Activated B cell treated with CpG ODN at 0.5 μM for 24 hours (primary cell): ENCODE measurements at regions not wholly inside any gene's neighbourhood (a gene's known extent, or its start where the extent isn't known, plus 50 kb on each side); places are given as distances from the start of the nearest gene placed in this dataset.
"Not testable (repeated sequence)": the region's sequence is repeated elsewhere in the genome, so short reads cannot be mapped to it uniquely, and the experiment has no call there.

Experiments used
- ATAC-seq: fragments of 200-7000 bp; cut with Tn5 transposase; one replicate; pipeline ENCODE4 v1.10.0; 2021; ENCODE audit warnings: low read depth, mild to moderate bottlenecking, moderate library complexity
- CTCF ChIA-PET: fragments of 350-600 bp; sonication (Branson Sonifier 250); formaldehyde crosslinking; loops from one replicate; lab custom pipeline; 2021; ENCODE audit warnings: antibody characterized with exemption; lab: Charles Lee
- POLR2A ChIA-PET: fragments of 350-600 bp; sonication (Branson Sonifier 250); formaldehyde crosslinking; loops from one replicate; lab custom pipeline; 2021; ENCODE audit warnings: antibody characterized with exemption; lab: Charles Lee
- DNase-seq: peaks from one replicate; pipeline ENCODE4 v3.0.0; 2022
- H3K27ac Mint-ChIP-seq: one replicate; pipeline ENCODE4 v1.8.0; 2020; ENCODE audit warnings: mixed read lengths
- H3K27me3 Mint-ChIP-seq: one replicate; pipeline ENCODE4 v1.8.0; 2021; ENCODE audit warnings: mixed read lengths
- H3K36me3 Mint-ChIP-seq: one replicate; pipeline ENCODE4 v1.8.0; 2021; ENCODE audit warnings: low read depth, mixed read lengths
- H3K4me1 Mint-ChIP-seq: one replicate; pipeline ENCODE4 v1.8.0; 2021; ENCODE audit warnings: mixed read lengths
- H3K4me3 Mint-ChIP-seq: one replicate; pipeline ENCODE4 v1.8.0; 2020; ENCODE audit warnings: mild to moderate bottlenecking, mixed read lengths
- H3K9me3 Mint-ChIP-seq: one replicate; pipeline ENCODE4 v1.8.0; 2020; ENCODE audit warnings: mixed read lengths
- intact Hi-C: fragments of 100-400 bp; cut with micrococcal nuclease; formaldehyde crosslinking; loops from one replicate; pipeline ENCODE4 v1.15.1; 2024
- TF ChIP-seq, protein P1 (sequence below): fragments of 200-600 bp; IDR thresholded peaks from one replicate; pipeline ENCODE4 v1.8.0; 2022; ENCODE audit warnings: antibody characterized with exemption, mild to moderate bottlenecking

DNA sequence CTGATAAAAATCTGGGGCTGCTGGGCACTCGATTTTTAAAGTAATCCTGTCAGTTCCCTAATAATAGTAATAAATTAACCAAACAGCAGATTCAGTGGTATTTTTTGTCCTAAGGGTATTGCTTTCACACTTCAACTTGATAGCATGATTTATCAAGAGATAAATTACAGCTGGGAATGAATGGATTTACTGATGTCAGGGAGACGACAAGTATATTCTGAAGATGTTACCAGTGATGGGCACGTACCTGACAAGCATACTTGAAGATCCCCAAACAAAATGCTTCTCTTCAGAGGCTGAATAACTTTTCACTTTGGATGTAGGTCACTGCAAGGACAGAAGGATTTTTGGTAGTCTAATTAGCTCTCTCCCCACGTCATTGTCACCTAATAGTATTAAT lies 82.0 kb downstream of the OLFM4 start:
- no peak overlapping the region for H3K4me3 Mint-ChIP-seq
- no peaks in the 10 kb centered on the region for H3K4me1 Mint-ChIP-seq

DNA sequence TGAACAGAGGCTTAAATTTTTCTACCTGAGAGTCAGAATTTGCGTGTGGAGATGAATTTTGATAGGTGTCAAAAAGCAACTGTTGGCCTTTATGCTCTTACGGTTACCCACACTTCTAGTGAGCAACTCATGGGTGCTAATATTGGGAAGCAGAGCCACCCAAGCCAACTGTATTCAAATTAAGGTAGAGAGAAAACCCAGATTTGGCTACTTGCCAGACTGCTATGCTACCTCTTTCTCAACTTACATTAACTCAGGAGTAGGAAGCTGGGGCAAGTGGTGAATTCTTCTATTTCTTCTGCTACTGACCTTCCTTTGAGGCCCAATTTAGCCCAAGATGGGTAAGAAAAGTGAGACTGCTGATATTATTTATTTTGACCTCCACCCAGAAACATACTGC lies 83.9 kb downstream of the OLFM4 start:
- TF ChIP-seq, protein P1, sequence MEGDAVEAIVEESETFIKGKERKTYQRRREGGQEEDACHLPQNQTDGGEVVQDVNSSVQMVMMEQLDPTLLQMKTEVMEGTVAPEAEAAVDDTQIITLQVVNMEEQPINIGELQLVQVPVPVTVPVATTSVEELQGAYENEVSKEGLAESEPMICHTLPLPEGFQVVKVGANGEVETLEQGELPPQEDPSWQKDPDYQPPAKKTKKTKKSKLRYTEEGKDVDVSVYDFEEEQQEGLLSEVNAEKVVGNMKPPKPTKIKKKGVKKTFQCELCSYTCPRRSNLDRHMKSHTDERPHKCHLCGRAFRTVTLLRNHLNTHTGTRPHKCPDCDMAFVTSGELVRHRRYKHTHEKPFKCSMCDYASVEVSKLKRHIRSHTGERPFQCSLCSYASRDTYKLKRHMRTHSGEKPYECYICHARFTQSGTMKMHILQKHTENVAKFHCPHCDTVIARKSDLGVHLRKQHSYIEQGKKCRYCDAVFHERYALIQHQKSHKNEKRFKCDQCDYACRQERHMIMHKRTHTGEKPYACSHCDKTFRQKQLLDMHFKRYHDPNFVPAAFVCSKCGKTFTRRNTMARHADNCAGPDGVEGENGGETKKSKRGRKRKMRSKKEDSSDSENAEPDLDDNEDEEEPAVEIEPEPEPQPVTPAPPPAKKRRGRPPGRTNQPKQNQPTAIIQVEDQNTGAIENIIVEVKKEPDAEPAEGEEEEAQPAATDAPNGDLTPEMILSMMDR, result no peak
- DNase-seq (no peak), ATAC-seq (no peak)
- POLR2A ChIA-PET, result no interaction called here
- Mint-ChIP-seq H3K27ac (no peak overlapping the region), H3K4me1 (no peaks in the 10 kb centered on the region), H3K36me3 (no peaks in the 10 kb centered on the region), H3K27me3 (no peaks in the 10 kb centered on the region), H3K4me3 (no peak overlapping the region), H3K9me3 (no peaks in the 10 kb centered on the region)
- CTCF ChIA-PET, result no interaction called here
- intact Hi-C loops, result no loop called here

More for the DNA sequence above, 82.0 kb downstream of the OLFM4 start:
- Mint-ChIP-seq H3K27ac (no peak overlapping the region), H3K36me3 (no peaks in the 10 kb centered on the region), H3K9me3 (no peaks in the 10 kb centered on the region), H3K27me3 (no peaks in the 10 kb centered on the region)
- POLR2A ChIA-PET, result no interaction called here
- intact Hi-C loops, result no loop called here
- DNase-seq (no peak), ATAC-seq (no peak)
- CTCF ChIA-PET, result no interaction called here
- TF ChIP-seq, protein P1, result no peak

DNA sequence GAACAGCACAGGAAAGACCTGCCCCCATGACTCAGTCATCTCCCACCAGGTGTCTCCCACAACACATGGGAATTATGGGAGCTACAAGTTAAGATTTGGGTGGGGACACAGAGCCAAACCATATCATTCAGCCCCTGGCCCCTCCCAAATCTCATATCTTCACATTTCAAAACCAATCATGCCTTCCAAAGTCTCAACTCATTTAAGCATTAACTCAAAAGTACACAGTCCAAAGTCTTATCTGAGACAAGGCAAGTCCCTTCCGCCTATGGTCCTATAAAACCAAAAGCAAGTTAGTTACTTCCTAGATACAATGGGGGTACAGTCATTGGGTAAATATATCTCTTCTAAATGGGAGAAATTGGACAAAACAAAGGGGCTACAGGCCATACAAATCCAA lies 88.4 kb downstream of the OLFM4 start:
- POLR2A ChIA-PET, result not testable (repeated sequence)

DNA sequence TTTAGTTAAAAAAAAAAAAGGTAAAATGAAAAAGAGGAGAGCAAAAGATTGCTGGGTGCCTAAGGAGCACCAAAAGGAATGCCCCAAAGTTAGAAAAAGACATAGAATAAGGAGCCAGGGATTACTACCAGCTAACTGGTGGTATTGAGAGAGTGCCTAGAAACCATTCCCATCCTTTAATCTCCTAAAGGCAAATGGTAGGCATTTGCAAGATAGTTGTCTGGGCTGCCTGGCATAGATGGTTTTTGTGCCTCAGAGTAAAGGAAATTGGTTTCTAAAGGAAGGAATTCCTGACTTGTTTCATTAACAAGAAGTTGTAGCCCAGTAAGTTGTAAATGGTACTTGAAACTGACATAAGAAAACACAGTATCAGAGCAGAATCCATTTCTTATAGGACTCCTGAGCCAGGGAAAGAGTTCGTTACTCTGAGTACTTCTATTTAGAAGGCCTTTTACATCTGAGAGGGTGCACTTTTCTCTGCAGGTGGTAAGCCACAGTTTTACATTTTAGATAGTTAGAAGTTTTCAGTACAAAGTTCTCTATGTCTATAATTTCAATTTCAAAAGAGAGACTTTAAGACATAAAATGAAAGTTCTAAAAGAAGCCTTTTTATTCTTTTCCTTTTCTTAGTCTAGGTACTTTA lies 92.6 kb downstream of the OLFM4 start:
- no peak for DNase-seq
- Mint-ChIP-seq H3K36me3 (no peaks in the 10 kb centered on the region), H3K27me3 (no peaks in the 10 kb centered on the region), H3K9me3 (no peaks in the 10 kb centered on the region), H3K4me1 (no peaks in the 10 kb centered on the region), H3K4me3 (no peak overlapping the region), H3K27ac (no peak overlapping the region)
- intact Hi-C loops, result no loop called here
- no peak for ATAC-seq
- TF ChIP-seq, protein P1, result no peak
- ChIA-PET POLR2A (no interaction called here), CTCF (interaction anchor here (0.6 kb wide), 1 partner anchor 131 kb away, joined by 3 read pairs; no protein-coding TSS in a partner anchor)

More for the DNA sequence above, 88.4 kb downstream of the OLFM4 start:
- H3K4me3 Mint-ChIP-seq, H3K27ac Mint-ChIP-seq, intact Hi-C loops, CTCF ChIA-PET, H3K27me3 Mint-ChIP-seq, H3K36me3 Mint-ChIP-seq, ATAC-seq, H3K4me1 Mint-ChIP-seq, DNase-seq, H3K9me3 Mint-ChIP-seq: not testable (repeated sequence)

DNA sequence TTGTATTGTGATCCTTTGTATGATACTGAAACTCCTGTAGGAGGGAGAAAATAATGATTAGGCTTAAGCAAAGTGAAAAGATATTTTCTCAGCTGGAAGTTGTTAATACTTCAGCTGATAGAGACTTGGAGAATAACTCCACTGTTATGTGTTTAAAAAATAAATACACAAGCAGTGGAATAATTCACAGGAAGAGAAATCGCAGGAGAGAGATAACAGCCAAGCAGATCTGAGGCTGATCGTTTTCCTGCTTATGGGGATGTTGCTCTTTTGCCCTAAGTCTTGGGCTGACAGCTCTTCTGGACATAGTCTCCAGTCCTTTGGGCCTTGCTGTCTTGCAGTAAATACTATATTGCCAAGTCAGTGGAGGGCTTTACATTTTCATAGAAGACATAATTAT lies 93.3 kb downstream of the OLFM4 start:
- Mint-ChIP-seq H3K36me3 (no peaks in the 10 kb centered on the region), H3K27me3 (no peaks in the 10 kb centered on the region), H3K9me3 (no peaks in the 10 kb centered on the region), H3K4me1 (no peaks in the 10 kb centered on the region), H3K4me3 (no peak overlapping the region), H3K27ac (no peak overlapping the region)
- no peak for DNase-seq
- TF ChIP-seq, protein P1, result no peak
- ChIA-PET CTCF (no interaction called here), POLR2A (no interaction called here)
- intact Hi-C loops, result no loop called here
- no peak for ATAC-seq

DNA sequence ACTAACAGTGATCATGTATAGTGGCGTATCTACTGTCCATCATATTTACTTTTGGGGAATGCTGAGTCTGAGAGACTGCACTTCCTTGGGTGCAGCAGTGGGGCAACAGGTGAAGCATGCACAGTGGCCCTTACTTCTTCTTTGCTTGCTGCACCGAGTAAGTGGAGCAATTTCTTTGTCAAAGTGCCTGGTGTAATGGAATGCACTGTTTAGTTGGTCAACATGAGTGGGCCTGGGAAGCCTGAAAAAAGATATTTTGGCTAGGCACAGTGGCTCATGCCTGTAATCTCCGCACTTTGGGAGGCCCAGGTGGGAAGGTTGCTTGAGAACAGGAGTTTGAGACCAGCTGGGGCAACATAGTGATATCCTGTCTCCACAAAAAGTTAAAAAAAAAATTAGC lies 94.9 kb downstream of the OLFM4 start:
- ChIA-PET CTCF (no interaction called here), POLR2A (no interaction called here)
- no peaks in the 10 kb centered on the region for H3K27me3 Mint-ChIP-seq
- no peak for DNase-seq
- TF ChIP-seq, protein P1, result no peak
- ATAC-seq, result no peak
- H3K27ac Mint-ChIP-seq, result no peak overlapping the region
- no peak overlapping the region for H3K4me3 Mint-ChIP-seq
- no peaks in the 10 kb centered on the region for H3K4me1 Mint-ChIP-seq
- H3K9me3 Mint-ChIP-seq, result no peaks in the 10 kb centered on the region
- intact Hi-C loops, result no loop called here
- H3K36me3 Mint-ChIP-seq, result no peaks in the 10 kb centered on the region
